Keratinocyte (primary cell): ENCODE measurements at regions not wholly inside any gene's neighbourhood (a gene's known extent, or its start where the extent isn't known, plus 50 kb on each side); places are given as distances from the start of the nearest gene placed in this dataset.

ENCODE experiments used
- DNase-seq: peaks from one replicate; pipeline ENCODE4 v3.0.0-alpha.2; 2011; ENCODE audit warnings: low read depth, missing footprints, low spot score
- FAIRE-seq: peaks from 2 replicates; lab custom pipeline; 2011; peaks lifted over from hg19 to GRCh38; lab: Jason Lieb, UNC
- H2AFZ ChIP-seq: 2 replicates; pipeline ENCODE4 v1.6.0; 2012; ENCODE audit warnings: low read length, control low read depth, inconsistent platforms; ENCODE audit not compliant: control insufficient read depth
- H3K27ac ChIP-seq: 2 replicates; pipeline ENCODE4 v1.5.1; 2011; ENCODE audit warnings: low read length; ENCODE audit not compliant: control insufficient read depth, insufficient read depth
- H3K27me3 ChIP-seq: 3 replicates; pipeline ENCODE4 v1.6.0; 2011; ENCODE audit warnings: low read length; ENCODE audit not compliant: control insufficient read depth, insufficient read depth; ENCODE audit errors: extremely low read depth
- H3K36me3 ChIP-seq, 2 experiments: 2 replicates in 1 of 2; 3 replicates in 1 of 2; pipeline ENCODE4 v1.5.1; 2011; ENCODE audit warnings: low read length in 2 of 2, mild to moderate bottlenecking in 1 of 2; ENCODE audit not compliant: control insufficient read depth in 2 of 2, insufficient read depth in 2 of 2; ENCODE audit errors: extremely low read depth in 1 of 2
- H3K4me1 ChIP-seq: 3 replicates; pipeline ENCODE4 v1.5.1; 2011; ENCODE audit warnings: low read length; ENCODE audit not compliant: control insufficient read depth, insufficient read depth; ENCODE audit errors: extremely low read depth
- H3K4me2 ChIP-seq: 3 replicates; pipeline ENCODE4 v1.6.0; 2011; ENCODE audit warnings: low read depth, low read length; ENCODE audit not compliant: control insufficient read depth, insufficient read depth; ENCODE audit errors: extremely low read depth
- H3K4me3 ChIP-seq, 3 experiments: fragments of 200-600 bp in 1 of 3; sonication (generic) in 1 of 3; 2 replicates in 2 of 3; 3 replicates in 1 of 3; pipeline ENCODE4 v1.5.1; 2011 to 2016; ENCODE audit warnings: low read length in 3 of 3, mild to moderate bottlenecking in 3 of 3, control low read depth in 2 of 3, inconsistent platforms in 1 of 3, low read depth in 1 of 3, mixed read lengths in 1 of 3, mixed run types in 1 of 3, moderate library complexity in 1 of 3; ENCODE audit not compliant: control insufficient read depth in 2 of 3, insufficient read depth in 2 of 3; ENCODE audit errors: extremely low read depth in 1 of 3
- H3K79me2 ChIP-seq: 2 replicates; pipeline ENCODE4 v1.6.0; 2012; ENCODE audit warnings: low read length; ENCODE audit not compliant: control insufficient read depth, insufficient read depth
- H3K9ac ChIP-seq: 3 replicates; pipeline ENCODE4 v1.6.0; 2011; ENCODE audit warnings: low read length; ENCODE audit not compliant: control insufficient read depth, insufficient read depth; ENCODE audit errors: extremely low read depth
- H3K9me1 ChIP-seq: 3 replicates; pipeline ENCODE4 v1.6.0; 2011; ENCODE audit warnings: low read length; ENCODE audit not compliant: control insufficient read depth, insufficient read depth; ENCODE audit errors: extremely low read depth
- H3K9me3 ChIP-seq: 2 replicates; pipeline ENCODE4 v1.5.1; 2012; ENCODE audit warnings: low read depth, low read length; ENCODE audit not compliant: control insufficient read depth
- H4K20me1 ChIP-seq: 3 replicates; pipeline ENCODE4 v1.6.0; 2011; ENCODE audit warnings: low read length; ENCODE audit not compliant: control insufficient read depth, insufficient read depth; ENCODE audit errors: extremely low read depth
- CTCF ChIP-seq, 3 experiments: IDR thresholded peaks in 1 of 3; conservative IDR thresholded peaks in 1 of 3; optimal IDR thresholded peaks in 1 of 3; 2 replicates in 2 of 3; 3 replicates in 1 of 3; pipeline versions ENCODE3 to v1.5.1; 2011; ENCODE audit warnings: low read length in 3 of 3, mild to moderate bottlenecking in 3 of 3, moderate library complexity in 2 of 3, control low read depth in 1 of 3, inconsistent platforms in 1 of 3; ENCODE audit not compliant: insufficient read depth in 2 of 3; ENCODE audit errors: extremely low read depth in 1 of 3
- EZH2 ChIP-seq: IDR thresholded peaks from one replicate; pipeline ENCODE4 v1.6.1; 2012; ENCODE audit warnings: inconsistent platforms, mild to moderate bottlenecking, low read length, moderate library complexity
- dilution Hi-C: fragments of 300-500 bp; cut with MboI; formaldehyde crosslinking; loops from one replicate; pipeline ENCODE4 v1.7.0; 2020; ENCODE audit warnings: low sequenced_read_pairs; ENCODE audit not compliant: extremely low pct_ligation_motif_present

GRCh38 chr7:25861164-25861496 lies 290.9 kb upstream of the NFE2L3 start:
- Histone ChIP-seq H3K9me1 (no peaks in the 10 kb centered on the region), H3K4me2 (peak overlapping the region; percentile 62), H3K4me1 (peaks cover 22% of the 10 kb centered on the region), H4K20me1 (no peaks in the 10 kb centered on the region), H3K4me3 (no peak overlapping the region), H3K27ac (no peak overlapping the region), H2AFZ (no peak overlapping the region), H3K36me3 (no peaks in the 10 kb centered on the region), H3K9ac (no peak overlapping the region), H3K79me2 (no peaks in the 10 kb centered on the region), H3K27me3 (peaks cover 5% of the 10 kb centered on the region), H3K9me3 (no peaks in the 10 kb centered on the region)
- TF ChIP-seq EZH2 (no peak), CTCF (optimal IDR thresholded peaks at IDR 0.05 in 1 of 3, IDR thresholded peaks at IDR 0.05 in 1 of 3, conservative IDR thresholded peaks at IDR 0.05 in 1 of 3; ENCODE audit: extremely low read depth in 1 of 3, insufficient read depth in 2 of 3, low read length in 3 of 3) (no peak)
- DNase-seq, result no peak
- FAIRE-seq, result no peak
- dilution Hi-C loops, result no loop called here

- no peak for TF ChIP-seq EZH2
- no peak for TF ChIP-seq CTCF (optimal IDR thresholded peaks at IDR 0.05 in 1 of 3, IDR thresholded peaks at IDR 0.05 in 1 of 3, conservative IDR thresholded peaks at IDR 0.05 in 1 of 3; ENCODE audit: extremely low read depth in 1 of 3, insufficient read depth in 2 of 3, low read length in 3 of 3)
- DNase-seq (no peak), FAIRE-seq (no peak)
- peaks cover 6% of the 10 kb centered on the region for H3K27me3 ChIP-seq
- H3K9me1 ChIP-seq, result no peaks in the 10 kb centered on the region
- no peaks in the 10 kb centered on the region for H4K20me1 ChIP-seq
- peak overlapping the region in 2 of 3 experiments; percentile 47 to 50 for H3K4me3 ChIP-seq
- peak overlapping the region; percentile 79 for H3K4me2 ChIP-seq
- dilution Hi-C loops, result no loop called here
- no peaks in the 10 kb centered on the region for H3K36me3 ChIP-seq
- peaks cover 22% of the 10 kb centered on the region for H3K4me1 ChIP-seq
- H2AFZ ChIP-seq, result peak overlapping the region; percentile 61
- no peaks in the 10 kb centered on the region for H3K79me2 ChIP-seq
- no peaks in the 10 kb centered on the region for H3K9me3 ChIP-seq
- peak overlapping the region; percentile 25 for H3K27ac ChIP-seq
- peak overlapping the region; percentile 6 for H3K9ac ChIP-seq
These were observed 290.3 kb upstream of the NFE2L3 start for GRCh38 chr7:25861601-25862260.
